Upper lobe of left lung (tissue), 4 donors: ENCODE measurements at regions not wholly inside any gene's neighbourhood (a gene's known extent, or its start where the extent isn't known, plus 50 kb on each side); places are given as distances from the start of the nearest gene placed in this dataset.

Experiments
- EP300 ChIP-seq, 4 donors: sonication (generic); formaldehyde crosslinking; IDR thresholded peaks; one replicate each; pipeline ENCODE4 v1.5.1; 2017; ENCODE audit warnings: antibody characterized with exemption in 4 of 4, control low read depth in 2 of 4
- POLR2A ChIP-seq, 4 donors: fragments of 450-650 bp; IDR thresholded peaks; one replicate each; pipeline ENCODE4 v1.5.1; 2016 to 2017; ENCODE audit warnings: antibody characterized with exemption in 4 of 4, mild to moderate bottlenecking in 2 of 4
- TF ChIP-seq, protein P1 (sequence below), 6 experiments: fragments of 450-650 bp in 4 of 6; fragments of 200-600 bp in 2 of 6; sonication (generic) in 2 of 6; IDR thresholded peaks; one replicate each; pipeline ENCODE4 v1.5.1; 2016 to 2019; ENCODE audit warnings: antibody characterized with exemption in 6 of 6

DNA sequence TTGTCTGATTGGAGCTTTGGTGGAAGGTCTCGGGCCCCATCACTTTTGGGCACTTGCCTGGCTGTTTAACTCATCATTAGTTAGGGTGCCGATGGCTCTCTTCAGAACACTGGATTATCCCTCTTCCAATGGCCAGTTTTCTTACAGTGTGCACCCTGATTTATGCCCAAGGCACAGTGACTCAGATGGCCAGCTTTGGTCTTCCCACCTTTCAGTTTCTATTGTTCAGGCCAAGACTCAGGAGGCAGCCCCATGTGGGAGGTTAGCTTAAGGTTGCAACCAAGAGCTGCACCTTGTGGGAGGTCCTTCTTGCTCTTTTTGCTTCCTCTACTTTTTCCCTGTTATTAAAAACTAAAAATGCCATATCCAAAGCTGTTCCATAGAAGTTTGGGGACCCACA lies 121.0 kb upstream of the ZNF91 start:
- no peak for TF ChIP-seq EP300 (IDR thresholded peaks at IDR 0.05)
- no peak for TF ChIP-seq POLR2A (IDR thresholded peaks at IDR 0.05)
- TF ChIP-seq, protein P1, sequence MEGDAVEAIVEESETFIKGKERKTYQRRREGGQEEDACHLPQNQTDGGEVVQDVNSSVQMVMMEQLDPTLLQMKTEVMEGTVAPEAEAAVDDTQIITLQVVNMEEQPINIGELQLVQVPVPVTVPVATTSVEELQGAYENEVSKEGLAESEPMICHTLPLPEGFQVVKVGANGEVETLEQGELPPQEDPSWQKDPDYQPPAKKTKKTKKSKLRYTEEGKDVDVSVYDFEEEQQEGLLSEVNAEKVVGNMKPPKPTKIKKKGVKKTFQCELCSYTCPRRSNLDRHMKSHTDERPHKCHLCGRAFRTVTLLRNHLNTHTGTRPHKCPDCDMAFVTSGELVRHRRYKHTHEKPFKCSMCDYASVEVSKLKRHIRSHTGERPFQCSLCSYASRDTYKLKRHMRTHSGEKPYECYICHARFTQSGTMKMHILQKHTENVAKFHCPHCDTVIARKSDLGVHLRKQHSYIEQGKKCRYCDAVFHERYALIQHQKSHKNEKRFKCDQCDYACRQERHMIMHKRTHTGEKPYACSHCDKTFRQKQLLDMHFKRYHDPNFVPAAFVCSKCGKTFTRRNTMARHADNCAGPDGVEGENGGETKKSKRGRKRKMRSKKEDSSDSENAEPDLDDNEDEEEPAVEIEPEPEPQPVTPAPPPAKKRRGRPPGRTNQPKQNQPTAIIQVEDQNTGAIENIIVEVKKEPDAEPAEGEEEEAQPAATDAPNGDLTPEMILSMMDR (IDR thresholded peaks at IDR 0.05), result no peak
